Uterus (tissue), 2 donors: ENCODE measurements at regions not wholly inside any gene's neighbourhood (a gene's known extent, or its start where the extent isn't known, plus 50 kb on each side); places are given as distances from the start of the nearest gene placed in this dataset.

Experiments used
- POLR2A ChIP-seq, 2 donors: fragments of 450-650 bp; IDR thresholded peaks; one replicate each; pipeline ENCODE4 v1.6.1; 2016; ENCODE audit warnings: antibody characterized with exemption in 2 of 2, mild to moderate bottlenecking in 1 of 2, moderate library complexity in 1 of 2
- TF ChIP-seq, protein P1 (sequence below), 4 experiments: fragments of 200-600 bp in 2 of 4; fragments of 450-650 bp in 2 of 4; sonication (generic) in 2 of 4; IDR thresholded peaks; one replicate each; pipeline ENCODE4 v1.5.1; 2016 to 2019; ENCODE audit warnings: antibody characterized with exemption in 4 of 4, mild to moderate bottlenecking in 2 of 4, moderate library complexity in 1 of 4

DNA sequence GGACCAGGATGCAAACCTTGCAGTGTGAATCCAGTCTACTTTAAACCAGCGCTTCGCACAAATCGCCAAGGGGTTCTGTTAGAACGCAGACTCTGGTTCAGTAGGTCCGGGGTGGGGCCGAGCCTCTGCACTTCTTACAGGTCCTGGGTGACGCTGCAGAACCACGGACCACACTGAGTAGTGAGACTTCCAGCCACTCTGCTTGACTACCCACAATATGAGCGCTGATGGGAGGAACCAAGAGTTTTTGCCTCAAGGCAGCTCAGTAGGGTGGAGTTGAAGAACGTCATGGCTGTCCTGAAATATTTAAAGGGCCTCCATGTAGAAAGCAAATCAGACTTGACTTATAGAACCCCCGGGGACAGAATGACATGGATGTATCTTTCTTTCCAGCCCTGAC lies 138.0 kb upstream of the CRY1 start:
- no peak for TF ChIP-seq POLR2A (IDR thresholded peaks at IDR 0.05)
- TF ChIP-seq, protein P1, sequence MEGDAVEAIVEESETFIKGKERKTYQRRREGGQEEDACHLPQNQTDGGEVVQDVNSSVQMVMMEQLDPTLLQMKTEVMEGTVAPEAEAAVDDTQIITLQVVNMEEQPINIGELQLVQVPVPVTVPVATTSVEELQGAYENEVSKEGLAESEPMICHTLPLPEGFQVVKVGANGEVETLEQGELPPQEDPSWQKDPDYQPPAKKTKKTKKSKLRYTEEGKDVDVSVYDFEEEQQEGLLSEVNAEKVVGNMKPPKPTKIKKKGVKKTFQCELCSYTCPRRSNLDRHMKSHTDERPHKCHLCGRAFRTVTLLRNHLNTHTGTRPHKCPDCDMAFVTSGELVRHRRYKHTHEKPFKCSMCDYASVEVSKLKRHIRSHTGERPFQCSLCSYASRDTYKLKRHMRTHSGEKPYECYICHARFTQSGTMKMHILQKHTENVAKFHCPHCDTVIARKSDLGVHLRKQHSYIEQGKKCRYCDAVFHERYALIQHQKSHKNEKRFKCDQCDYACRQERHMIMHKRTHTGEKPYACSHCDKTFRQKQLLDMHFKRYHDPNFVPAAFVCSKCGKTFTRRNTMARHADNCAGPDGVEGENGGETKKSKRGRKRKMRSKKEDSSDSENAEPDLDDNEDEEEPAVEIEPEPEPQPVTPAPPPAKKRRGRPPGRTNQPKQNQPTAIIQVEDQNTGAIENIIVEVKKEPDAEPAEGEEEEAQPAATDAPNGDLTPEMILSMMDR (IDR thresholded peaks at IDR 0.05): no peak
